KOPT-K1 (cell line): ENCODE measurements at regions not wholly inside any gene's neighbourhood (a gene's known extent, or its start where the extent isn't known, plus 50 kb on each side); places are given as distances from the start of the nearest gene placed in this dataset.

Source experiments
- H3K27ac ChIP-seq: fragments of 200-600 bp; sonication (generic); 2 replicates; pipeline ENCODE4 v1.5.1; 2016; ENCODE audit warnings: antibody characterized with exemption, mild to moderate bottlenecking, low read depth, low read length; ENCODE audit not compliant: poor library complexity, severe bottlenecking
- H3K36me3 ChIP-seq: fragments of 200-600 bp; sonication (generic); 2 replicates; pipeline ENCODE4 v1.5.1; 2017; ENCODE audit warnings: antibody characterized with exemption, mild to moderate bottlenecking, low read length, moderate library complexity; ENCODE audit not compliant: insufficient read depth
- H3K9me3 ChIP-seq: fragments of 200-600 bp; sonication (generic); 2 replicates; pipeline ENCODE4 v1.5.1; 2017; ENCODE audit warnings: antibody characterized with exemption, low read length, mild to moderate bottlenecking; ENCODE audit not compliant: insufficient read depth, poor library complexity, severe bottlenecking

GRCh38 chr6:92767101-92767500 is 652.3 kb downstream of the EPHA7 start:
- Histone ChIP-seq H3K36me3 (no peaks in the 10 kb centered on the region), H3K27ac (no peak overlapping the region), H3K9me3 (no peaks in the 10 kb centered on the region)

- H3K36me3 ChIP-seq = no peaks in the 10 kb centered on the region
- no peak overlapping the region for H3K27ac ChIP-seq
- H3K9me3 ChIP-seq = no peaks in the 10 kb centered on the region
Observed at GRCh38 chr6:92763680-92764079, 655.7 kb downstream of the EPHA7 start.

- Histone ChIP-seq H3K9me3 (no peaks in the 10 kb centered on the region), H3K27ac (no peak overlapping the region), H3K36me3 (no peaks in the 10 kb centered on the region)
Observed at GRCh38 chr6:92763274-92763584, 656.1 kb downstream of the EPHA7 start.

GRCh38 chr6:92762443-92763273 is 656.7 kb downstream of the EPHA7 start:
- no peaks in the 10 kb centered on the region for H3K9me3 ChIP-seq
- no peak overlapping the region for H3K27ac ChIP-seq
- H3K36me3 ChIP-seq = no peaks in the 10 kb centered on the region

GRCh38 chr6:92759178-92759577 is 660.2 kb downstream of the EPHA7 start:
- H3K27ac ChIP-seq = no peak overlapping the region
- no peaks in the 10 kb centered on the region for H3K9me3 ChIP-seq
- no peaks in the 10 kb centered on the region for H3K36me3 ChIP-seq

- Histone ChIP-seq H3K27ac (no peak overlapping the region), H3K36me3 (no peaks in the 10 kb centered on the region), H3K9me3 (no peaks in the 10 kb centered on the region)
Observed at GRCh38 chr6:92757925-92758324, 661.4 kb downstream of the EPHA7 start.

GRCh38 chr6:92756912-92757311 is 662.4 kb downstream of the EPHA7 start:
- Histone ChIP-seq H3K36me3 (no peaks in the 10 kb centered on the region), H3K27ac (no peak overlapping the region)

GRCh38 chr6:92753956-92754355 is 665.4 kb downstream of the EPHA7 start:
- H3K27ac ChIP-seq = no peak overlapping the region
- no peaks in the 10 kb centered on the region for H3K36me3 ChIP-seq
- peaks cover 4% of the 10 kb centered on the region for H3K9me3 ChIP-seq

More at GRCh38 chr6:92756912-92757311, 662.4 kb downstream of the EPHA7 start:
- H3K9me3 ChIP-seq = peaks cover 3% of the 10 kb centered on the region

GRCh38 chr6:92752114-92752513 is 667.2 kb downstream of the EPHA7 start:
- H3K9me3 ChIP-seq = peaks cover 4% of the 10 kb centered on the region
- no peak overlapping the region for H3K27ac ChIP-seq
- H3K36me3 ChIP-seq = no peaks in the 10 kb centered on the region

GRCh38 chr6:92748131-92748530 is 671.2 kb downstream of the EPHA7 start:
- no peak overlapping the region for H3K27ac ChIP-seq
- peaks cover 4% of the 10 kb centered on the region for H3K9me3 ChIP-seq

GRCh38 chr6:92737983-92738382 is 681.4 kb downstream of the EPHA7 start:
- Histone ChIP-seq H3K27ac (no peak overlapping the region), H3K36me3 (no peaks in the 10 kb centered on the region), H3K9me3 (no peaks in the 10 kb centered on the region)

More at GRCh38 chr6:92748131-92748530, 671.2 kb downstream of the EPHA7 start:
- no peaks in the 10 kb centered on the region for H3K36me3 ChIP-seq

GRCh38 chr6:92723390-92723931 is 695.9 kb downstream of the EPHA7 start:
- no peak overlapping the region for H3K27ac ChIP-seq
- no peaks in the 10 kb centered on the region for H3K9me3 ChIP-seq
- no peaks in the 10 kb centered on the region for H3K36me3 ChIP-seq

- H3K27ac ChIP-seq = no peak overlapping the region
- no peaks in the 10 kb centered on the region for H3K36me3 ChIP-seq
- no peaks in the 10 kb centered on the region for H3K9me3 ChIP-seq
Observed at GRCh38 chr6:92719773-92720172, 699.6 kb downstream of the EPHA7 start.

- Histone ChIP-seq H3K36me3 (no peaks in the 10 kb centered on the region), H3K9me3 (no peaks in the 10 kb centered on the region), H3K27ac (no peak overlapping the region)
Observed at GRCh38 chr6:92716638-92717037, 702.7 kb downstream of the EPHA7 start.

GRCh38 chr6:92715991-92716390 is 703.4 kb downstream of the EPHA7 start:
- no peaks in the 10 kb centered on the region for H3K9me3 ChIP-seq
- no peak overlapping the region for H3K27ac ChIP-seq
- H3K36me3 ChIP-seq = no peaks in the 10 kb centered on the region

- Histone ChIP-seq H3K27ac (no peak overlapping the region), H3K36me3 (no peaks in the 10 kb centered on the region), H3K9me3 (no peaks in the 10 kb centered on the region)
Observed at GRCh38 chr6:92714346-92714745, 705.0 kb downstream of the EPHA7 start.
